HG02943 (cell line): ENCODE measurements at regions not wholly inside any gene's neighbourhood (a gene's known extent, or its start where the extent isn't known, plus 50 kb on each side); places are given as distances from the start of the nearest gene placed in this dataset.

Experiments
- ATAC-seq: cut with Tn5 transposase; IDR thresholded peaks from one replicate; pipeline ENCODE4 v1.9.1; 2021; ENCODE audit warnings: mild to moderate bottlenecking, low read depth, moderate library complexity; ENCODE audit not compliant: unreplicated experiment

GRCh38 chr12:59093073-59093772 is 172.9 kb upstream of the LRIG3 start:
- ATAC-seq = no peak

GRCh38 chr12:59088673-59089072 is 168.4 kb upstream of the LRIG3 start:
- ATAC-seq = no peak

GRCh38 chr12:59087691-59088090 is 167.4 kb upstream of the LRIG3 start:
- ATAC-seq = no peak

- ATAC-seq = no peak
These were observed 166.9 kb upstream of the LRIG3 start for GRCh38 chr12:59087077-59087673.

- ATAC-seq = no peak
These were observed 165.8 kb upstream of the LRIG3 start for GRCh38 chr12:59086126-59086525.

- no peak for ATAC-seq
These were observed 165.4 kb upstream of the LRIG3 start for GRCh38 chr12:59085690-59086089.

- ATAC-seq = no peak
These were observed 164.4 kb upstream of the LRIG3 start for GRCh38 chr12:59084511-59085375.

GRCh38 chr12:59082952-59083351 is 162.6 kb upstream of the LRIG3 start:
- no peak for ATAC-seq

GRCh38 chr12:59080101-59080500 is 159.8 kb upstream of the LRIG3 start:
- no peak for ATAC-seq

- no peak for ATAC-seq
These were observed 159.2 kb upstream of the LRIG3 start for GRCh38 chr12:59079472-59079871.

- ATAC-seq = no peak
These were observed 158.7 kb upstream of the LRIG3 start for GRCh38 chr12:59079002-59079401.

GRCh38 chr12:59077575-59078426 is 157.5 kb upstream of the LRIG3 start:
- ATAC-seq = no peak

GRCh38 chr12:59077153-59077552 is 156.8 kb upstream of the LRIG3 start:
- no peak for ATAC-seq

- no peak for ATAC-seq
These were observed 156.3 kb upstream of the LRIG3 start for GRCh38 chr12:59076622-59077021.

GRCh38 chr12:59075968-59076490 is 155.7 kb upstream of the LRIG3 start:
- ATAC-seq = no peak

- ATAC-seq = no peak
These were observed 154.8 kb upstream of the LRIG3 start for GRCh38 chr12:59075141-59075540.

GRCh38 chr12:59070322-59070933 is 150.1 kb upstream of the LRIG3 start:
- ATAC-seq = no peak

- no peak for ATAC-seq
These were observed 149.2 kb upstream of the LRIG3 start for GRCh38 chr12:59069516-59069915.

- ATAC-seq = no peak
These were observed 148.1 kb upstream of the LRIG3 start for GRCh38 chr12:59068436-59068835.

- ATAC-seq = no peak
These were observed 146.8 kb upstream of the LRIG3 start for GRCh38 chr12:59067083-59067482.
